H9 (cell line): ENCODE measurements at regions not wholly inside any gene's neighbourhood (a gene's known extent, or its start where the extent isn't known, plus 50 kb on each side); places are given as distances from the start of the nearest gene placed in this dataset.

Experiments
- DNase-seq: peaks from one replicate; pipeline ENCODE4 v3.0.0-alpha.2; 2017
- H2AFZ ChIP-seq: one replicate; pipeline ENCODE4 v1.6.1; 2013; ENCODE audit warnings: mild to moderate bottlenecking, low read length, control low read depth, moderate library complexity
- H2AK5ac ChIP-seq: 2 replicates; pipeline ENCODE4 v1.6.1; 2013; ENCODE audit warnings: low read length, control low read depth, mixed read lengths; ENCODE audit not compliant: insufficient read length
- H2BK120ac ChIP-seq: one replicate; pipeline ENCODE4 v1.6.1; 2013; ENCODE audit warnings: low read depth, mild to moderate bottlenecking, low read length, control low read depth, inconsistent platforms; ENCODE audit not compliant: poor library complexity, severe bottlenecking
- H2BK12ac ChIP-seq: 2 replicates; pipeline ENCODE4 v1.6.1; 2013; ENCODE audit warnings: low read length, control low read depth, mixed read lengths, low read depth; ENCODE audit not compliant: insufficient read length
- H2BK15ac ChIP-seq: 2 replicates; pipeline ENCODE4 v1.6.1; 2013; ENCODE audit warnings: low read depth, low read length, control low read depth
- H2BK20ac ChIP-seq: one replicate; pipeline ENCODE4 v1.6.1; 2013; ENCODE audit warnings: low read depth, mild to moderate bottlenecking, low read length, control low read depth, inconsistent platforms; ENCODE audit not compliant: poor library complexity, severe bottlenecking
- H2BK5ac ChIP-seq: 2 replicates; pipeline ENCODE4 v1.6.1; 2013; ENCODE audit warnings: low read length, control low read depth, mixed read lengths; ENCODE audit not compliant: insufficient read length
- H3K14ac ChIP-seq: 2 replicates; pipeline ENCODE4 v1.6.1; 2013; ENCODE audit warnings: low read length, control low read depth; ENCODE audit not compliant: insufficient read depth
- H3K18ac ChIP-seq: 2 replicates; pipeline ENCODE4 v1.6.1; 2013; ENCODE audit warnings: low read depth, mild to moderate bottlenecking, mixed read lengths, low read length, control low read depth; ENCODE audit not compliant: insufficient read length
- H3K23ac ChIP-seq: 2 replicates; pipeline ENCODE4 v1.6.1; 2013; ENCODE audit warnings: low read length, control low read depth, mixed read lengths, low read depth; ENCODE audit not compliant: insufficient read length
- H3K23me2 ChIP-seq: 2 replicates; pipeline ENCODE4 v1.6.1; 2013; ENCODE audit warnings: low read depth, mild to moderate bottlenecking, mixed read lengths, low read length, control low read depth; ENCODE audit not compliant: insufficient read length, poor library complexity, severe bottlenecking
- H3K27ac ChIP-seq: 2 replicates; pipeline ENCODE4 v1.5.1; 2013; ENCODE audit warnings: low read length, control low read depth, mixed read lengths, low read depth; ENCODE audit not compliant: insufficient read length
- H3K27me3 ChIP-seq: 2 replicates; pipeline ENCODE4 v1.6.1; 2013; ENCODE audit warnings: low read length, control low read depth, inconsistent platforms; ENCODE audit not compliant: insufficient read depth
- H3K4ac ChIP-seq: 2 replicates; pipeline ENCODE4 v1.6.1; 2013; ENCODE audit warnings: low read depth, mild to moderate bottlenecking, control low read depth, inconsistent platforms, low read length, moderate library complexity
- H3K4me1 ChIP-seq: 2 replicates; pipeline ENCODE4 v1.6.1; 2013; ENCODE audit warnings: low read length, control low read depth, inconsistent platforms; ENCODE audit not compliant: insufficient read depth
- H3K4me2 ChIP-seq: 2 replicates; pipeline ENCODE4 v1.6.1; 2013; ENCODE audit warnings: low read length, control low read depth, mixed read lengths; ENCODE audit not compliant: insufficient read length, insufficient read depth
- H3K56ac ChIP-seq: 2 replicates; pipeline ENCODE4 v1.6.1; 2013; ENCODE audit warnings: low read depth, mild to moderate bottlenecking, mixed read lengths, low read length, control low read depth; ENCODE audit not compliant: insufficient read length
- H3K79me1 ChIP-seq: 2 replicates; pipeline ENCODE4 v1.6.1; 2013; ENCODE audit warnings: low read depth, mild to moderate bottlenecking, moderate library complexity, low read length, control low read depth, inconsistent platforms; ENCODE audit not compliant: insufficient read depth, poor library complexity, severe bottlenecking
- H3K79me2 ChIP-seq: 2 replicates; pipeline ENCODE4 v1.6.1; 2013; ENCODE audit warnings: low read length, control low read depth, inconsistent platforms; ENCODE audit not compliant: insufficient read depth
- H3K9ac ChIP-seq: 2 replicates; pipeline ENCODE4 v1.6.1; 2013; ENCODE audit warnings: low read length, control low read depth, mixed read lengths; ENCODE audit not compliant: insufficient read length; ENCODE audit errors: extremely low read depth
- H3K9me3 ChIP-seq: one replicate; pipeline ENCODE4 v1.6.1; 2013; ENCODE audit warnings: low read depth, low read length, inconsistent platforms; ENCODE audit not compliant: control insufficient read depth
- H3T11ph ChIP-seq: one replicate; pipeline ENCODE4 v1.6.1; 2013; ENCODE audit warnings: mild to moderate bottlenecking, low read length, control low read depth, inconsistent platforms
- H4K20me1 ChIP-seq: one replicate; pipeline ENCODE4 v1.6.1; 2013; ENCODE audit not compliant: control insufficient read depth, insufficient read length, insufficient read depth
- H4K5ac ChIP-seq: 2 replicates; pipeline ENCODE4 v1.6.1; 2013; ENCODE audit warnings: low read depth, mild to moderate bottlenecking, mixed read lengths, low read length, control low read depth; ENCODE audit not compliant: insufficient read length
- H4K8ac ChIP-seq: replicated peaks from 2 replicates; pipeline ENCODE4 v1.6.1; 2013; ENCODE audit warnings: low read length, control low read depth, mixed read lengths, low read depth; ENCODE audit not compliant: insufficient read length
- H4K91ac ChIP-seq: 2 replicates; pipeline ENCODE4 v1.6.1; 2013; ENCODE audit warnings: low read depth, mild to moderate bottlenecking, moderate library complexity, mixed read lengths, low read length, control low read depth; ENCODE audit not compliant: insufficient read length
- H3K27ac Mint-ChIP-seq, 3 experiments: 2 replicates in 2 of 3; 3 replicates in 1 of 3; pipeline ENCODE4 v1.8.0; 2020 to 2021; ENCODE audit warnings: mixed read lengths in 3 of 3, mild to moderate bottlenecking in 1 of 3, moderate library complexity in 1 of 3
- H3K27me3 Mint-ChIP-seq: 2 replicates; pipeline ENCODE4 v1.8.0; 2021; ENCODE audit warnings: low read depth, mild to moderate bottlenecking, moderate library complexity, mixed read lengths
- H3K36me3 Mint-ChIP-seq, 3 experiments: 2 replicates in 2 of 3; 3 replicates in 1 of 3; pipeline ENCODE4 v1.8.0; 2020 to 2021; ENCODE audit warnings: low read depth in 3 of 3, mixed read lengths in 3 of 3; ENCODE audit not compliant: insufficient read depth in 1 of 3
- H3K4me1 Mint-ChIP-seq, 2 experiments: 2 replicates each; pipeline ENCODE4 v1.8.0; 2020; ENCODE audit warnings: mixed read lengths in 2 of 2
- H3K4me3 Mint-ChIP-seq, 2 experiments: 2 replicates in 1 of 2; 3 replicates in 1 of 2; pipeline ENCODE4 v1.8.0; 2020 to 2021; ENCODE audit warnings: mild to moderate bottlenecking in 2 of 2, mixed read lengths in 2 of 2, moderate library complexity in 1 of 2
- H3K9me3 Mint-ChIP-seq, 2 experiments: 2 replicates in 1 of 2; 3 replicates in 1 of 2; pipeline ENCODE4 v1.8.0; 2020; ENCODE audit warnings: mild to moderate bottlenecking in 2 of 2, mixed read lengths in 2 of 2, moderate library complexity in 1 of 2
- CTCF ChIP-seq: fragments of 200-600 bp; sonication (generic); conservative IDR thresholded peaks from 3 replicates; pipeline ENCODE4 v1.8.0; 2021; ENCODE audit warnings: antibody characterized with exemption, mild to moderate bottlenecking
- WGBS: extraction: QIAGEN DNeasy Blood & Tissue Kit; methylation state at CpG from one replicate; pipeline ENCODE4 v1.1.7; 2013; ENCODE audit warnings: missing lambda C conversion rate, low lambda C conversion rate, mixed read lengths; ENCODE audit not compliant: insufficient read length; ENCODE audit errors: extremely low coverage; 5-methylcytosine and 5-hydroxymethylcytosine counted together

GRCh38 chr14:97626088-97626487 is 828.9 kb downstream of the VRK1 start:
- Histone ChIP-seq H3K27ac (no peak overlapping the region), H4K8ac (no peak overlapping the region), H3K9me3 (no peaks in the 10 kb centered on the region), H3K27me3 (no peaks in the 10 kb centered on the region), H3K23me2 (no peaks in the 10 kb centered on the region), H2BK12ac (no peak overlapping the region), H3K56ac (no peak overlapping the region), H4K91ac (no peak overlapping the region), H2BK5ac (no peak overlapping the region), H2BK15ac (no peak overlapping the region), H2AFZ (no peak overlapping the region), H4K20me1 (no peaks in the 10 kb centered on the region), H2BK120ac (no peak overlapping the region), H3K18ac (no peak overlapping the region), H3K79me1 (no peaks in the 10 kb centered on the region), H3K4me2 (no peak overlapping the region), H3K9ac (no peak overlapping the region), H3K4me1 (no peaks in the 10 kb centered on the region; the same call in 1 of the 2 replicates), H3K4ac (no peak overlapping the region), H2BK20ac (no peak overlapping the region), H3K79me2 (no peaks in the 10 kb centered on the region), H4K5ac (no peak overlapping the region), H2AK5ac (no peak overlapping the region), H3T11ph (no peak overlapping the region), H3K23ac (no peak overlapping the region), H3K14ac (no peak overlapping the region)
- TF ChIP-seq CTCF: no peak
- no CpG with 5 or more reads among the region's 4 CpGs for whole genome bisulfite sequencing
- Mint-ChIP-seq H3K27me3 (peaks cover 2% of the 10 kb centered on the region; the same call in 1 of the 2 replicates), H3K4me1 (peaks cover 18% of the 10 kb centered on the region in 2 experiments), H3K36me3 (no peaks in the 10 kb centered on the region; a peak in 1 of 7 replicates), H3K4me3 (no peak overlapping the region), H3K27ac (no peak overlapping the region), H3K9me3 (no peaks in the 10 kb centered on the region; a peak in 1 of 5 replicates)
- no peak for DNase-seq
